Muscle layer of colon (tissue), 2 donors: ENCODE measurements at regions not wholly inside any gene's neighbourhood (a gene's known extent, or its start where the extent isn't known, plus 50 kb on each side); places are given as distances from the start of the nearest gene placed in this dataset.

Source experiments
- H3K27ac ChIP-seq: one replicate; pipeline ENCODE4 v1.7.0; 2013; ENCODE audit warnings: low read depth, mild to moderate bottlenecking, low read length, moderate library complexity
- H3K27me3 ChIP-seq, 2 donors: one replicate each; pipeline ENCODE4 v1.7.0; 2013; ENCODE audit warnings: low read length in 2 of 2, mild to moderate bottlenecking in 2 of 2; ENCODE audit not compliant: insufficient read depth in 2 of 2, control insufficient read depth in 1 of 2
- H3K36me3 ChIP-seq: one replicate; pipeline ENCODE4 v1.7.0; 2013; ENCODE audit warnings: mild to moderate bottlenecking, low read length; ENCODE audit not compliant: insufficient read depth
- H3K4me1 ChIP-seq: one replicate; pipeline ENCODE4 v1.7.0; 2013; ENCODE audit warnings: mild to moderate bottlenecking, low read length; ENCODE audit not compliant: insufficient read depth
- H3K4me3 ChIP-seq, 2 donors: one replicate each; pipeline ENCODE4 v1.7.0; 2013; ENCODE audit warnings: low read length in 2 of 2, low read depth in 1 of 2, mild to moderate bottlenecking in 1 of 2, moderate library complexity in 1 of 2
- H3K9ac ChIP-seq: one replicate; pipeline ENCODE4 v1.7.0; 2013; ENCODE audit warnings: low read length
- H3K9me3 ChIP-seq: one replicate; pipeline ENCODE4 v1.7.0; 2013; ENCODE audit warnings: mild to moderate bottlenecking, low read length
- donor health status: abdominal sarcoma.
- donor health status: Adenocarcinoma of cecum.

- Histone ChIP-seq H3K36me3 (no peaks in the 10 kb centered on the region), H3K4me3 (no peak overlapping the region), H3K27ac (no peak overlapping the region), H3K27me3 (no peaks in the 10 kb centered on the region), H3K9me3 (no peaks in the 10 kb centered on the region), H3K9ac (no peak overlapping the region), H3K4me1 (no peaks in the 10 kb centered on the region)
Measured at GRCh38 chr1:56363007-56363770, 216.2 kb downstream of the PLPP3 start.

GRCh38 chr1:56360021-56360420, 219.3 kb downstream of the PLPP3 start:
- no peak overlapping the region for H3K9ac ChIP-seq
- H3K27ac ChIP-seq = no peak overlapping the region
- no peaks in the 10 kb centered on the region for H3K27me3 ChIP-seq
- H3K36me3 ChIP-seq = no peaks in the 10 kb centered on the region
- no peak overlapping the region for H3K4me3 ChIP-seq
- no peaks in the 10 kb centered on the region for H3K9me3 ChIP-seq
- peaks cover 6% of the 10 kb centered on the region for H3K4me1 ChIP-seq

- no peaks in the 10 kb centered on the region for H3K27me3 ChIP-seq
Measured at GRCh38 chr1:56359056-56359455, 220.3 kb downstream of the PLPP3 start.

GRCh38 chr1:56357927-56358690, 221.3 kb downstream of the PLPP3 start:
- Histone ChIP-seq H3K27ac (no peak overlapping the region), H3K4me1 (peaks cover 9% of the 10 kb centered on the region), H3K9ac (no peak overlapping the region), H3K4me3 (no peak overlapping the region), H3K36me3 (no peaks in the 10 kb centered on the region), H3K27me3 (no peaks in the 10 kb centered on the region), H3K9me3 (no peaks in the 10 kb centered on the region)

More at GRCh38 chr1:56359056-56359455, 220.3 kb downstream of the PLPP3 start:
- H3K4me1 ChIP-seq = peaks cover 9% of the 10 kb centered on the region
- H3K27ac ChIP-seq = no peak overlapping the region
- H3K9ac ChIP-seq = no peak overlapping the region
- no peak overlapping the region for H3K4me3 ChIP-seq
- no peaks in the 10 kb centered on the region for H3K9me3 ChIP-seq
- no peaks in the 10 kb centered on the region for H3K36me3 ChIP-seq

- H3K27ac ChIP-seq = no peak overlapping the region
- no peak overlapping the region for H3K4me3 ChIP-seq
- no peaks in the 10 kb centered on the region for H3K27me3 ChIP-seq
- peaks cover 9% of the 10 kb centered on the region for H3K4me1 ChIP-seq
- no peaks in the 10 kb centered on the region for H3K36me3 ChIP-seq
- H3K9me3 ChIP-seq = no peaks in the 10 kb centered on the region
- no peak overlapping the region for H3K9ac ChIP-seq
Measured at GRCh38 chr1:56356376-56356990, 222.9 kb downstream of the PLPP3 start.

GRCh38 chr1:56355918-56356317, 223.4 kb downstream of the PLPP3 start:
- Histone ChIP-seq H3K36me3 (no peaks in the 10 kb centered on the region), H3K4me3 (no peak overlapping the region), H3K4me1 (peaks cover 9% of the 10 kb centered on the region), H3K9ac (no peak overlapping the region), H3K9me3 (no peaks in the 10 kb centered on the region), H3K27ac (no peak overlapping the region), H3K27me3 (no peaks in the 10 kb centered on the region)

- Histone ChIP-seq H3K9ac (no peak overlapping the region), H3K4me3 (no peak overlapping the region), H3K27ac (no peak overlapping the region), H3K27me3 (no peaks in the 10 kb centered on the region), H3K9me3 (no peaks in the 10 kb centered on the region), H3K4me1 (peaks cover 9% of the 10 kb centered on the region), H3K36me3 (no peaks in the 10 kb centered on the region)
Measured at GRCh38 chr1:56355422-56355821, 223.9 kb downstream of the PLPP3 start.

- Histone ChIP-seq H3K9ac (no peak overlapping the region), H3K27me3 (no peaks in the 10 kb centered on the region), H3K36me3 (no peaks in the 10 kb centered on the region), H3K4me3 (no peak overlapping the region), H3K4me1 (no peaks in the 10 kb centered on the region), H3K9me3 (no peaks in the 10 kb centered on the region), H3K27ac (no peak overlapping the region)
Measured at GRCh38 chr1:56345831-56346230, 233.5 kb downstream of the PLPP3 start.

GRCh38 chr1:56340977-56341376, 238.4 kb downstream of the PLPP3 start:
- Histone ChIP-seq H3K4me3 (no peak overlapping the region), H3K27me3 (no peaks in the 10 kb centered on the region), H3K9ac (no peak overlapping the region), H3K9me3 (no peaks in the 10 kb centered on the region), H3K4me1 (no peaks in the 10 kb centered on the region), H3K27ac (no peak overlapping the region), H3K36me3 (no peaks in the 10 kb centered on the region)

GRCh38 chr1:56339786-56340465, 239.4 kb downstream of the PLPP3 start:
- H3K4me3 ChIP-seq = no peak overlapping the region
- H3K27ac ChIP-seq = no peak overlapping the region
- H3K9ac ChIP-seq = no peak overlapping the region
- no peaks in the 10 kb centered on the region for H3K9me3 ChIP-seq
- no peaks in the 10 kb centered on the region for H3K36me3 ChIP-seq
- no peaks in the 10 kb centered on the region for H3K4me1 ChIP-seq
- H3K27me3 ChIP-seq = no peaks in the 10 kb centered on the region

GRCh38 chr1:56339093-56339492, 240.3 kb downstream of the PLPP3 start:
- Histone ChIP-seq H3K36me3 (no peaks in the 10 kb centered on the region), H3K9me3 (no peaks in the 10 kb centered on the region), H3K4me1 (no peaks in the 10 kb centered on the region), H3K27me3 (no peaks in the 10 kb centered on the region), H3K27ac (no peak overlapping the region), H3K4me3 (no peak overlapping the region), H3K9ac (no peak overlapping the region)
